HG02970 (cell line): ENCODE measurements at regions not wholly inside any gene's neighbourhood (a gene's known extent, or its start where the extent isn't known, plus 50 kb on each side); places are given as distances from the start of the nearest gene placed in this dataset.

ENCODE experiments used
- ATAC-seq: cut with Tn5 transposase; IDR thresholded peaks from one replicate; pipeline ENCODE4 v1.9.1; 2021; ENCODE audit warnings: mild to moderate bottlenecking, moderate library complexity, moderate number of reproducible peaks; ENCODE audit not compliant: unreplicated experiment, low FRiP score

- no peak for ATAC-seq
Measured at GRCh38 chr18:79608535-79608934, 71.1 kb upstream of the CTDP1 start.

GRCh38 chr18:79608999-79609461 lies 70.6 kb upstream of the CTDP1 start:
- no peak for ATAC-seq

- ATAC-seq, result no peak
Measured at GRCh38 chr18:79609841-79610281, 69.7 kb upstream of the CTDP1 start.

GRCh38 chr18:79610461-79611039 lies 69.1 kb upstream of the CTDP1 start:
- ATAC-seq, result no peak

- ATAC-seq, result no peak
Measured at GRCh38 chr18:79611040-79611681, 68.4 kb upstream of the CTDP1 start.

- no peak for ATAC-seq
Measured at GRCh38 chr18:79612291-79613108, 67.1 kb upstream of the CTDP1 start.

GRCh38 chr18:79613186-79613931 lies 66.2 kb upstream of the CTDP1 start:
- ATAC-seq, result no peak

GRCh38 chr18:79614211-79614955 lies 65.2 kb upstream of the CTDP1 start:
- no peak for ATAC-seq

GRCh38 chr18:79615091-79615490 lies 64.5 kb upstream of the CTDP1 start:
- no peak for ATAC-seq

GRCh38 chr18:79615586-79615985 lies 64.0 kb upstream of the CTDP1 start:
- no peak for ATAC-seq

GRCh38 chr18:79616651-79617510 lies 62.7 kb upstream of the CTDP1 start:
- no peak for ATAC-seq

GRCh38 chr18:79617511-79618500 lies 61.8 kb upstream of the CTDP1 start:
- no peak for ATAC-seq

GRCh38 chr18:79620576-79621165 lies 58.9 kb upstream of the CTDP1 start:
- ATAC-seq, result no peak

- no peak for ATAC-seq
Measured at GRCh38 chr18:79621501-79621900, 58.1 kb upstream of the CTDP1 start.

GRCh38 chr18:79622004-79622403 lies 57.6 kb upstream of the CTDP1 start:
- no peak for ATAC-seq

- ATAC-seq, result peak; percentile 15
Measured at GRCh38 chr18:79624356-79625170, 55.0 kb upstream of the CTDP1 start.
